GM13977 (cell line): ENCODE measurements at regions not wholly inside any gene's neighbourhood (a gene's known extent, or its start where the extent isn't known, plus 50 kb on each side); places are given as distances from the start of the nearest gene placed in this dataset.

Experiments used
- DNase-seq: peaks from one replicate; pipeline ENCODE4 v3.0.0; 2012; ENCODE audit warnings: low spot score
- in situ Hi-C: fragments of 300-500 bp; cut with MboI; formaldehyde crosslinking; loops from one replicate; pipeline ENCODE4 v1.12.0; 2022; ENCODE audit warnings: low sequenced_read_pairs, low pct_unique_long_range_greater_than_20kb, mixed read lengths, inconsistent platforms; ENCODE audit not compliant: unreplicated experiment
- TF ChIP-seq, protein P1 (sequence below): IDR thresholded peaks from 2 replicates; pipeline ENCODE4 v1.5.1; 2012; ENCODE audit warnings: mild to moderate bottlenecking, control low read depth; ENCODE audit not compliant: insufficient read depth; ENCODE audit errors: extremely low read depth, missing control alignments

DNA sequence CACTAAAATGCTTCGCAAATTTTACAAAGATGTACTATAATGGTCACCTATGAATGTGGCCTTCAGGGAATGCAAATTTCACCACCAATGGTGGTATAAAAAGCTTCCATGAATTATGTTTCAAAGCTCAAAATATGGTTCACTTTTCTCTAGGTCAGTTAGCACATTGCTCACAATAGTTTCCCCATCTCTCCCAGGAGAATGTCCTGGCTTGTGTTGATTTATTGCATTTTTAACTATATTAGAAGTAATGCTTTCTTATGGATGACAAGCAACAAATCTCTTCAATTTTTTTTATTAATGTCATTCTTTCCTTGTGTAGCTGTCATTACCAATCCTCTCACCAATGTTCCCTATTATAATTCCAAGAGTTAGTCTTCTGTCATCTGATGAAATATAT lies 621.2 kb downstream of the TBC1D4 start:
- no peak for DNase-seq
- in situ Hi-C loops, result no loop called here
- TF ChIP-seq, protein P1, sequence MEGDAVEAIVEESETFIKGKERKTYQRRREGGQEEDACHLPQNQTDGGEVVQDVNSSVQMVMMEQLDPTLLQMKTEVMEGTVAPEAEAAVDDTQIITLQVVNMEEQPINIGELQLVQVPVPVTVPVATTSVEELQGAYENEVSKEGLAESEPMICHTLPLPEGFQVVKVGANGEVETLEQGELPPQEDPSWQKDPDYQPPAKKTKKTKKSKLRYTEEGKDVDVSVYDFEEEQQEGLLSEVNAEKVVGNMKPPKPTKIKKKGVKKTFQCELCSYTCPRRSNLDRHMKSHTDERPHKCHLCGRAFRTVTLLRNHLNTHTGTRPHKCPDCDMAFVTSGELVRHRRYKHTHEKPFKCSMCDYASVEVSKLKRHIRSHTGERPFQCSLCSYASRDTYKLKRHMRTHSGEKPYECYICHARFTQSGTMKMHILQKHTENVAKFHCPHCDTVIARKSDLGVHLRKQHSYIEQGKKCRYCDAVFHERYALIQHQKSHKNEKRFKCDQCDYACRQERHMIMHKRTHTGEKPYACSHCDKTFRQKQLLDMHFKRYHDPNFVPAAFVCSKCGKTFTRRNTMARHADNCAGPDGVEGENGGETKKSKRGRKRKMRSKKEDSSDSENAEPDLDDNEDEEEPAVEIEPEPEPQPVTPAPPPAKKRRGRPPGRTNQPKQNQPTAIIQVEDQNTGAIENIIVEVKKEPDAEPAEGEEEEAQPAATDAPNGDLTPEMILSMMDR, result no peak

DNA sequence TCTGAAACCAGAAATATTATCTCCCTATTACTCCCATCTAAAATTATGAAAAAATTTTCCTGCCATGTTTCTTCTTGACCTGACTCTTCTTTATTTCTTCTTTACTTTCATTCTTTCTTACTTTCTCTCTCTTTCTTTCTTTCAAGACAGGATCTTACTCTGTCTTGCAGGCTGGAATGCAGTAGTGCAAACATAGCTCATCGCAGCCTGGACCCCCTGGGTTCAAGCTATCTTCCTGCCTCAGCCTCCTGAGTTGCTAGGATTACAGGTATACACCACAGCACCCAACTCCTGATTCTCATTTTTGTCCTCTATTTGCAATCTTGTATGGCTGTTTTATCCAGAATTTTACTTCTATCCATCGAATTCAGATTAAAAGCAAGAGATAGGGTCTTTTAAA lies 631.1 kb downstream of the TBC1D4 start:
- DNase-seq, result no peak
- in situ Hi-C loops, result no loop called here
- TF ChIP-seq, protein P1, result no peak

DNA sequence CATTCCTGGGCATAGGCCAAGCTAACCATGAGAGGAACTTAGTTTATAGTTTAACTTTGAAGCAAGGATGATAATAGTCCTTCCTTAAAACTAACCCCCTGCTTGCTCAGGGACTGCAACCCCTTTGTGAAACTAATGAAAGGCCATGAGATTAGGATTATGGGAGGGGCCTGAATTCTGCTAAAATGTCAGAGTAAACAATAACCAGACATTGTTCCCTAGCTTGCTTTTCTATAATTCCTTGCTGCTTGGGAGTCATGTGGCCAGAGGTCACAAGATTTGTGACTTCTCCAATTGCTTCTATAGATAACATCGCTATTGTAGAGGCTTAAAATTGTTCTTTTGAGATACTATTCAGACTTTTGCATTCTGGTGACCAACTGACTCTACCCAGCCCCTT lies 634.0 kb downstream of the TBC1D4 start:
- in situ Hi-C loops, result no loop called here
- DNase-seq, result no peak
- TF ChIP-seq, protein P1, result no peak

DNA sequence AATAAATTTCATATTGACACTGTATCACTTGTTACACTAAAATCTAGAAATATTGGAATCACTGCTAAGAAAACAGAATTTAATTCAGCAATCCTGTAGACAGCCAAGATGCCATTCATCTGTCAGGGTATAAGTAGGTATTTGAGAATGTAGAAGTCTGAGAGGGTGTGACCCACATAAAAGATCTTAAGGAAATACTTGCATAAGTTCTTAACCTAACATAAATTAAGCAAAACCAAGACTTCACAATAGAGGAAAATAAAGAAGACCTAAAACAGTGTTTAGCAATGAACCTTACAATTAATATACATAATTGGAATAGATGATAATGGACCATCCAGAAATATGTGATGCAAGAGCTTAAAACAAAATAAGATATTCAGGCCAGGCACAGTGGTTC lies 636.2 kb downstream of the TBC1D4 start:
- TF ChIP-seq, protein P1, result no peak
- DNase-seq, result no peak
- in situ Hi-C loops, result no loop called here

DNA sequence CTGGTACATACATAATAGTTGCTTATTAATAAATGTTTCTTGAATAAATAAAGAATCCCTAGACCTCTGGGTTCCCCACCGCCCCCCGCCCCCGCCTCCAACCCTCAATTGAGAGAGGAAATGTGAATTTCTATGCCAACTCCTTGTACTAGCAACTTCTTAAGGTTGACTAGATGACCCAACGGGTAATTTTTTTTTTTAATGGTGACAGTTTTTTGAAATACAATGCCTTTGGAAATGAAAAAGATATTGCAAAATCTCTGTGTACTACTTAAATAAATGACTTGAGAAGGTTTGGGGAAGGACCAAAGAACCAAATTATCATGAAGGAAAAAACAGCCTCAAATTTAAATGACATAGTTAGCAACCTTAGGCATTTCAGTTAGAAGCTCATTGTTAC lies 640.3 kb downstream of the TBC1D4 start:
- in situ Hi-C loops, result no loop called here
- no peak for DNase-seq
- TF ChIP-seq, protein P1, result no peak

DNA sequence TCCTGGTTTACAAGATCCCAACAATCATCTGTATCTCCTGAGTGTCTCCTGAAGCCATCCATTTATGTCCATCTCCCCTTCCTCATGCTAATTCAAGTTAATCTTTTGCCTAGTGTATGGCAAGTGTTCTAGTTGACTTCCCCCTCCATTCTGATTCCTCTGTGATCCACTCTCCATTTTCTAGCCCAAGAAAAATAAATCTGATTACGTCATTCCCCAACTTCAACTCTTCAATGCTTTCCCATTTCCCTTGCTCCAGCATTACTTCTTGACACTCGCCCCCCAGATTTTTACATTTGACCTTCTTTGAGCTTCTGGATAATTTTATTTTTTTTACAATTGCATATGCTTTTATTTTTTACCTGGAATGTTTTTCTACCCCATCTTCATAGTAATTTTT lies 640.8 kb downstream of the TBC1D4 start:
- in situ Hi-C loops, result no loop called here
- TF ChIP-seq, protein P1, result no peak
- DNase-seq, result no peak

DNA sequence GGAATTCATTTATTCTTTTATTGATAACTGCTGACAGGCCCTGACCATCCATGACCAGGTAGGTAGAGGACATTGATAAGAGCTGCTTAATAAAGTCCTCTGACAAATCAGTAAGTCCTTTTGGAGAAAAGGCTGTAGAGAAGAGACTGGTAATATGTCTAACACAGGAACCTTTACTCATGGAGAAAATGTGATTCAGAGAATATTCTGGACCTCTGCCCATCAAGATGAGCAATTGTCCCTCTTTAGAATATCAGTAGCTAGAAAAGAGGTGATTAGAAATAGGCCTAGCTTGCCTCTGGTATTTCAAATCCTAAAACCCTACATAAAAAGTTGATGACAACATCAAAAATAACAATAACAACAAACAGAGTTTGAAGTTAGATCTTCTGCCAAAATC lies 642.3 kb downstream of the TBC1D4 start:
- TF ChIP-seq, protein P1, result no peak
- no peak for DNase-seq
- in situ Hi-C loops, result no loop called here
